ENCODE measurements at regions not wholly inside any gene's neighbourhood (a gene's known extent, or its start where the extent isn't known, plus 50 kb on each side); places are given as distances from the start of the nearest gene placed in this dataset.

DNA sequence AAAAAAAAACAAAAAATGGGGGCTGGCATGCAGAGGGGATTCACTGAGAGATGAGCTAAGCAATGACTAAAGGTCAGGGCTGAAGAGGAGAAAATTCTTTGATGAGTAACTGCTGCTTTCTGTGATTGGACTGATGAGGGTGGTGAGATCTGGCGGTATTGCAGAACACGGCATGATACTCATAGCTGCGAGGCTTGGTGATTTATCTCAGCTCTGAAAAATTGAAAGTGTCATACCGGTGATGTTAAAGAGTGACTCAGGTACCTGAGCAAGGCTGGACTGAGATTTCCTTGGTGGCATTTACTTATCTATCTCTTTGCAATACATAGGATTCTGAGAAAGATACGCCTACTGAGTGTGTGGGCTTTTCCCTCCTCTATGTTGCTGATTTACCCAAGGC is 204.1 kb upstream of the DDX53 start:
- TF ChIP-seq ZBTB7A (IDR thresholded peaks at IDR 0.05; ENCODE audit: low read depth), result no peak
- no peak for TF ChIP-seq EP300 (IDR thresholded peaks at IDR 0.05; ENCODE audit: borderline replicate concordance)
- no peak for TF ChIP-seq TEAD4 (IDR thresholded peaks at IDR 0.05)
- no peak for TF ChIP-seq RAD21 (IDR thresholded peaks at IDR 0.05; ENCODE audit: low read depth)
- no peak for TF ChIP-seq FOXM1 (IDR thresholded peaks at IDR 0.05; ENCODE audit: borderline replicate concordance, low read depth)
- no peak for TF ChIP-seq TCF12 (IDR thresholded peaks at IDR 0.05; ENCODE audit: low read depth)
- TF ChIP-seq TAF1 (IDR thresholded peaks at IDR 0.05; ENCODE audit: low read depth), result no peak
- TF ChIP-seq, protein P1, sequence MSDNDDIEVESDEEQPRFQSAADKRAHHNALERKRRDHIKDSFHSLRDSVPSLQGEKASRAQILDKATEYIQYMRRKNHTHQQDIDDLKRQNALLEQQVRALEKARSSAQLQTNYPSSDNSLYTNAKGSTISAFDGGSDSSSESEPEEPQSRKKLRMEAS (IDR thresholded peaks at IDR 0.05), result no peak
- no peak for TF ChIP-seq YY1 (IDR thresholded peaks at IDR 0.05; ENCODE audit: low read depth)
- no peak for TF ChIP-seq EGR1 (IDR thresholded peaks at IDR 0.05)
- TF ChIP-seq, protein P2, sequence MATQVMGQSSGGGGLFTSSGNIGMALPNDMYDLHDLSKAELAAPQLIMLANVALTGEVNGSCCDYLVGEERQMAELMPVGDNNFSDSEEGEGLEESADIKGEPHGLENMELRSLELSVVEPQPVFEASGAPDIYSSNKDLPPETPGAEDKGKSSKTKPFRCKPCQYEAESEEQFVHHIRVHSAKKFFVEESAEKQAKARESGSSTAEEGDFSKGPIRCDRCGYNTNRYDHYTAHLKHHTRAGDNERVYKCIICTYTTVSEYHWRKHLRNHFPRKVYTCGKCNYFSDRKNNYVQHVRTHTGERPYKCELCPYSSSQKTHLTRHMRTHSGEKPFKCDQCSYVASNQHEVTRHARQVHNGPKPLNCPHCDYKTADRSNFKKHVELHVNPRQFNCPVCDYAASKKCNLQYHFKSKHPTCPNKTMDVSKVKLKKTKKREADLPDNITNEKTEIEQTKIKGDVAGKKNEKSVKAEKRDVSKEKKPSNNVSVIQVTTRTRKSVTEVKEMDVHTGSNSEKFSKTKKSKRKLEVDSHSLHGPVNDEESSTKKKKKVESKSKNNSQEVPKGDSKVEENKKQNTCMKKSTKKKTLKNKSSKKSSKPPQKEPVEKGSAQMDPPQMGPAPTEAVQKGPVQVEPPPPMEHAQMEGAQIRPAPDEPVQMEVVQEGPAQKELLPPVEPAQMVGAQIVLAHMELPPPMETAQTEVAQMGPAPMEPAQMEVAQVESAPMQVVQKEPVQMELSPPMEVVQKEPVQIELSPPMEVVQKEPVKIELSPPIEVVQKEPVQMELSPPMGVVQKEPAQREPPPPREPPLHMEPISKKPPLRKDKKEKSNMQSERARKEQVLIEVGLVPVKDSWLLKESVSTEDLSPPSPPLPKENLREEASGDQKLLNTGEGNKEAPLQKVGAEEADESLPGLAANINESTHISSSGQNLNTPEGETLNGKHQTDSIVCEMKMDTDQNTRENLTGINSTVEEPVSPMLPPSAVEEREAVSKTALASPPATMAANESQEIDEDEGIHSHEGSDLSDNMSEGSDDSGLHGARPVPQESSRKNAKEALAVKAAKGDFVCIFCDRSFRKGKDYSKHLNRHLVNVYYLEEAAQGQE (IDR thresholded peaks at IDR 0.05; ENCODE audit: low read depth), result no peak
- TF ChIP-seq CREB1 (IDR thresholded peaks at IDR 0.05; ENCODE audit: low read depth), result no peak
- TF ChIP-seq, protein P3, sequence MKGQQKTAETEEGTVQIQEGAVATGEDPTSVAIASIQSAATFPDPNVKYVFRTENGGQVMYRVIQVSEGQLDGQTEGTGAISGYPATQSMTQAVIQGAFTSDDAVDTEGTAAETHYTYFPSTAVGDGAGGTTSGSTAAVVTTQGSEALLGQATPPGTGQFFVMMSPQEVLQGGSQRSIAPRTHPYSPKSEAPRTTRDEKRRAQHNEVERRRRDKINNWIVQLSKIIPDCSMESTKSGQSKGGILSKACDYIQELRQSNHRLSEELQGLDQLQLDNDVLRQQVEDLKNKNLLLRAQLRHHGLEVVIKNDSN (IDR thresholded peaks at IDR 0.05), result no peak
